Testis (tissue), 2 donors: ENCODE measurements at regions not wholly inside any gene's neighbourhood (a gene's known extent, or its start where the extent isn't known, plus 50 kb on each side); places are given as distances from the start of the nearest gene placed in this dataset.

Experiments
- DNase-seq: peaks from one replicate; pipeline ENCODE4 v3.0.0-alpha.2; 2019
- H3K27ac ChIP-seq, 2 donors: fragments of 200-600 bp; sonication (generic); one replicate each; pipeline ENCODE4 v1.5.1; 2019
- H3K27me3 ChIP-seq: fragments of 200-600 bp; sonication (generic); one replicate; pipeline ENCODE4 v1.5.1; 2019
- H3K36me3 ChIP-seq: fragments of 200-600 bp; sonication (generic); one replicate; pipeline ENCODE4 v1.5.1; 2017; ENCODE audit warnings: low read depth; ENCODE audit errors: missing control alignments
- H3K4me1 ChIP-seq: fragments of 200-600 bp; sonication (generic); one replicate; pipeline ENCODE4 v1.5.1; 2019
- H3K4me3 ChIP-seq, 2 donors: fragments of 200-600 bp; sonication (generic); one replicate each; pipeline ENCODE4 v1.5.1; 2017 to 2019
- H3K9me3 ChIP-seq: fragments of 200-600 bp; sonication (generic); one replicate; pipeline ENCODE4 v1.5.1; 2017
- CTCF ChIP-seq, 3 experiments: fragments of 450-650 bp in 2 of 3; fragments of 200-600 bp in 1 of 3; sonication (generic) in 1 of 3; IDR thresholded peaks; one replicate each; pipeline ENCODE4 v1.5.1; 2016 to 2019; ENCODE audit warnings: antibody characterized with exemption in 3 of 3, mild to moderate bottlenecking in 2 of 3, moderate library complexity in 1 of 3
- POLR2A ChIP-seq: fragments of 450-650 bp; IDR thresholded peaks from one replicate; pipeline ENCODE4 v1.6.1; 2017; ENCODE audit warnings: antibody characterized with exemption, mild to moderate bottlenecking, moderate library complexity
- WGBS, 2 donors: methylation state at CpG; one replicate each; pipeline ENCODE4 v1.1.5; 2018; 5-methylcytosine and 5-hydroxymethylcytosine counted together
- intact Hi-C: fragments of 100-400 bp; cut with DNase I; formaldehyde crosslinking; loops from one replicate; pipeline ENCODE4 v1.15.1; 2023; ENCODE audit warnings: low total_unique reads

DNA sequence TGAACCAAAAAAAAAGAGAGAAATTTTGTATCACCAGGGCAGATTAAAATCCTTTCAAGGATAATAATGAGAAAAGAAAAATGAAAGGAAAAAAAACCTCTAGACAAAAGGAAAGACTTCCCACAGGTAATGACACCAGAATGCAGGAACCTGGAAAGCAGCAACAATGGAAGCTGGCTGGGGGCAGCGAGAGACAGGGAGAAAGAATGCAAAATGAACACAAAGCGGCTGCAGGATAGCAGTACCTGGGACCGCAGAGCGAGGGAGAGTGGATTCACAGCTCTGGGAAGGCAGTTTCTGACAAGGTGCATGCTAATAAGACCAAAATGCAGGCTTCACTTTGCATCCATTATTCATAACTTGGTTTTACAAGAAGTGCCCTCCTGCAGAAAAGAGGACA is 349.0 kb downstream of the SIPA1L2 start:
- WGBS, 2 donors = 83 to 89% methylated on average over 4 of the region's 4 CpGs
- TF ChIP-seq CTCF (IDR thresholded peaks at IDR 0.05) = no peak
- no peak for TF ChIP-seq POLR2A
- Histone ChIP-seq H3K4me3 (no peak overlapping the region), H3K27me3 (no peaks in the 10 kb centered on the region), H3K9me3 (no peaks in the 10 kb centered on the region), H3K4me1 (no peaks in the 10 kb centered on the region), H3K27ac (no peak overlapping the region), H3K36me3 (no peaks in the 10 kb centered on the region)
- intact Hi-C loops = no loop called here
- no peak for DNase-seq

- no peak overlapping the region for H3K4me3 ChIP-seq
- DNase-seq = no peak
Observed at GRCh38 chr1:232279909-232280400, 350.0 kb downstream of the SIPA1L2 start.

GRCh38 chr1:232278925-232279324 is 351.0 kb downstream of the SIPA1L2 start:
- TF ChIP-seq POLR2A (no peak), CTCF (IDR thresholded peaks at IDR 0.05) (no peak)
- WGBS, 2 donors = 88% methylated on average over 1 of the region's 1 CpG
- no peak for DNase-seq
- Histone ChIP-seq H3K4me3 (no peak overlapping the region), H3K27ac (no peak overlapping the region), H3K27me3 (no peaks in the 10 kb centered on the region), H3K4me1 (no peaks in the 10 kb centered on the region), H3K36me3 (no peaks in the 10 kb centered on the region), H3K9me3 (no peaks in the 10 kb centered on the region)
- intact Hi-C loops = no loop called here

More at GRCh38 chr1:232279909-232280400, 350.0 kb downstream of the SIPA1L2 start:
- TF ChIP-seq CTCF (IDR thresholded peaks at IDR 0.05) (no peak), POLR2A (no peak)
- Histone ChIP-seq H3K27ac (no peak overlapping the region), H3K27me3 (no peaks in the 10 kb centered on the region), H3K4me1 (no peaks in the 10 kb centered on the region), H3K36me3 (no peaks in the 10 kb centered on the region), H3K9me3 (no peaks in the 10 kb centered on the region)
- intact Hi-C loops = no loop called here
- 59 to 83% methylated on average over 3 of the region's 3 CpGs for WGBS, 2 donors

DNA sequence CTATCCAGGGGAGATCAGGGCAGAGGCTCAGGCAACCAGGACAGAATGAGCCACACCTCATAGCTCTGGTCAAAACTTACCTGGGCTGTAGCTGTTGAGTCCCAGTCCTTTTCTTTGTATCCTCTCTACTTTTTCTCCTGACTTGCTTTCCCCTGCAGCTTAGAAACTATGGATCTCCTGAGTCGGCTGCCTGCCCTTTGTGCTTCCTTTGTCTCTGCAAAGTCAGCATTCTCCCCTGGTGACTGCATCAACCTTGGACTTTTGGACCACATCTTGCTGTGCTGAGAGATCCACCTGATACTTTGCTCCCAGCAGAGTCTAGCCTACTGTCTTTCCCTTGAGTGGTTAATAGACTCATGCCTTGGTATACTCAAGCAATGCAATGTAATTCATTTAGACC is 353.3 kb downstream of the SIPA1L2 start:
- no peaks in the 10 kb centered on the region for H3K27me3 ChIP-seq
- H3K4me1 ChIP-seq = no peaks in the 10 kb centered on the region
- no peaks in the 10 kb centered on the region for H3K36me3 ChIP-seq
- 78 to 95% methylated on average over 1 of the region's 1 CpG for WGBS, 2 donors
- intact Hi-C loops = no loop called here
- H3K4me3 ChIP-seq = no peak overlapping the region
- DNase-seq = no peak
- H3K9me3 ChIP-seq = no peaks in the 10 kb centered on the region
- TF ChIP-seq CTCF (IDR thresholded peaks at IDR 0.05) = no peak
- no peak for TF ChIP-seq POLR2A
- no peak overlapping the region for H3K27ac ChIP-seq

DNA sequence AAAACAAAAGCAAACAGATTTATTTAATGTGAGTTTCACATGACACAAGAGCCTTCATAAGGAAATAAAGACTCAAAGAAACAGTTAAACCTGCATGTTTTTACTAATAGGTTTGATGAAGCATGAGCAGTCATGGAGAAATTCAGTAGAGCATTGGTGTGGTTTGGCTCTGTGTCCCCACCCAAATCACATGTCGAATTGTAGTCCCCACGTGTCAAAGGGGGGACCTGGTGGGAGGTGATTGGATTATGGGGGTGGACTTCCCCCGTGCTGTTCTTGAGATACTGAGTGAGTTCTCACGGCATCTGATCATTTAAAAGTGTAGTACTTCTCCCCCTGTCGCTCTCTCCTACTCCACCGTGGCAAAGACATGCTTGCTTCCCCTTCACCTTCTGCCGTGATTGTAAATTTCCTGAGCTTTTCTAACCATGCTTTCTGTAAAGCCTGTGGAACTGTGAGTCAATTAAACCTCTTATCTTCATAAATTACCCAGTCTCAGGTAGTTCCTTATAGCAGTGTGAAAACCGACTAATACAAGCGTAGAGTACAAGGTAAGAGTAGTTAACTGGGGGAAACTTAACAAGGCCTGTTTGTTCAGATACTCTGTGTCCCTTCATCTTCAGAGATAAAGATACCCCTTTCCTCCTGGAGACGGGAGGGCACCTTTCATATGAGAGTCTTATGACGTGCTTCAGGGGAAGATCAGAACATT is 354.8 kb downstream of the SIPA1L2 start:
- Histone ChIP-seq H3K9me3 (no peaks in the 10 kb centered on the region), H3K4me1 (no peaks in the 10 kb centered on the region), H3K4me3 (no peak overlapping the region), H3K36me3 (no peaks in the 10 kb centered on the region), H3K27ac (no peak overlapping the region), H3K27me3 (no peaks in the 10 kb centered on the region)
- intact Hi-C loops = no loop called here
- 69 to 76% methylated on average over 11 of the region's 11 CpGs for WGBS, 2 donors
- TF ChIP-seq POLR2A (no peak), CTCF (IDR thresholded peaks at IDR 0.05) (no peak)
- no peak for DNase-seq
